RKO (cell line): ENCODE measurements at regions not wholly inside any gene's neighbourhood (a gene's known extent, or its start where the extent isn't known, plus 50 kb on each side); places are given as distances from the start of the nearest gene placed in this dataset.

Source experiments
- DNase-seq: peaks from one replicate; pipeline ENCODE4 v3.0.0-alpha.2; 2016; ENCODE audit warnings: low spot score

DNA sequence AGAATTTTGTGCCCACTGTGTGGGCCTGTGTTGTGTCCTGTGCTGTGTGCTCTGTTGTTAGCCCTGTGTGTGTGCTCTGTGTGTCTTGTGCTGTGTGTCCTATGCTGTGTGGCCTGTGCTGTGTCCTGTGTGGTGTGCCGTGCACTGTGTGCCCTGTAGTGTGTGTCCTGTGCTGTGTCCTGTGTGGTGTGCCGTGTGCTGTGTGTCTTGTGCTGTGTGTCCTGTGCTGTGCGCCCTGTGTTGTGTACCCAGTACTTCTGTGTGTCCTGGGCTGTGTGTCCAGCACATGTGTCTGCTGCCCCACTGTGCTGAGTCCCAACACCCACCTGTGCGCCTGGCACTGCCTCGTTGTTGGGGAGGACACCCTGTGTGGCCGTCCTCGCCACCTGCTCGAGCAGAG lies 53.2 kb upstream of the CHRNA7 start:
- no peak for DNase-seq

DNA sequence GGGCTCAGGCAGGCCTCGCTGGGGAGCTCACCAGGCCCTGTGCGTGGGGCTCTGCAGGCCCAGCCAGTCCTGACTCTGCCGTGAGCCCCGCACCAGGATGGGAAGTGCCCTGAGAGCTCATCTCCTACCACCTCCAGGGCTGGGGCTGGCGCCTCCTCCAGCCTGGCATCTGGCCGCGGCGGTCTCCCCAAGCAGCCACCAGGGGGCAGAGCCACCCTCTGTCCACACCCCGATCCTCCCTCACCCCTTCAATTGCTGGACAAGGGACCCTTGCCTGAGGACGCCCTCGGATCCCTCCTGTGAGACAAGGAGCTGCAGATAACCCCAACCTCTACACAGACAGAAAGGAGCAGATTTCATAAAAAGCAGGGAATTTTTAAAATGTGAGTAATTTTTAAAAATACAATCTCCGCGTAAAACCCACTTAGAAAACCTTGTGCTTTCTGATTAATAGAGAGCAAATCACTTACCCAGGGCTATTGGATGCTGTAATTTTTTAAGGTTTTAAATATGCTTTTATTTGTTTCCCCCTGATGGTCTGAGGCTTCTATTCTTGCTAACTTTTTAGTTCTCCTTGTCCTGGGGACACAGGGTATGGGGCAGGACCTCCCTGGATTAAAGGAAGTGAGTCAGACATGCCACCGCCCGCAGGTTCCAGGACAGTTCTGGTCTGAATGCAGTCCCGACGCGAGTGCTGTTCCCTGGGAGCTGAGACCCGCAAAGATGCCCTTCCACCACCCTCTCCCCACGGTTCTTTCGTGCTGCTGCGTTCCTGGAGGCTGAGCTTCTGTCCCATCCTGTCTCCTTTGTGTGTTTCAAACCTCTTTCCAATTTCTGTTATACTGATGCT lies 52.3 kb upstream of the CHRNA7 start:
- DNase-seq: peak; percentile 40
